ENCODE measurements at regions not wholly inside any gene's neighbourhood (a gene's known extent, or its start where the extent isn't known, plus 50 kb on each side); places are given as distances from the start of the nearest gene placed in this dataset.
A peak's percentile ranks its signal among the peaks of the same experiment; 100 is the strongest.

- Histone ChIP-seq H3K27me3 (replicated peaks; ENCODE audit: insufficient read depth, low read depth, low read length, poor library complexity) (peaks cover 38% of the 10 kb centered on the region), H3K4me1 (ENCODE audit: insufficient read depth, low read length, poor library complexity, severe bottlenecking) (no peaks in the 10 kb centered on the region), H3K9me3 (ENCODE audit: low read depth, low read length, poor library complexity, severe bottlenecking) (no peaks in the 10 kb centered on the region), H3K4me3 (ENCODE audit: low read depth, low read length, poor library complexity, severe bottlenecking) (no peak overlapping the region), H3K27ac (ENCODE audit: low read depth, low read length, poor library complexity, severe bottlenecking) (no peak overlapping the region), H3K36me3 (ENCODE audit: insufficient read depth, low read length, poor library complexity, severe bottlenecking) (no peaks in the 10 kb centered on the region)
- ChIA-PET CTCF (no interaction called here), POLR2A (ENCODE audit: low non-redundant PET) (no interaction called here)
- no peak for TF ChIP-seq CTCF (conservative IDR thresholded peaks at IDR 0.05; ENCODE audit: low read depth, low read length)
- TF ChIP-seq EZH2 (IDR thresholded peaks at IDR 0.05; ENCODE audit: borderline replicate concordance, low read depth, low read length, poor library complexity, severe bottlenecking) = no peak
- DNase-seq (ENCODE audit: low spot score) = no peak
- no TSS peak for BruUV-seq (replicated peaks)
- intact Hi-C loops (cut with micrococcal nuclease; ENCODE audit: unreplicated experiment) = no loop called here
Measured at GRCh38 chr12:113726254-113726819, 239.8 kb downstream of the RBM19 start.

DNA sequence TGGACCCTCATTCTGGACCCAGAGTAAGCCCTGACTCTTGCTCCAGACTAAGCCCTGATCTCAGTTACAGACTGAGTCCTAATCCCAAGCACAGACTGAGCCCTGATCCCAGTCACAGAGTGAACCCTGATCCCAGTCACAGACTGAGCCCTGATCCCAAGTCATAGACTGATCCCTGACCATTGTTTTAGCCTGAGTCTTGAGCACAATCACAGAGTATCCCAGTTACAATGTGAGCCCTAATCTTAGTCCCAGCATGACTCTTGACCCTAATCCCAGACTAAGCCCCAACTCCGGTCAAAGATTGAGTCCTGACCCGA lies 240.6 kb downstream of the RBM19 start:
- BruUV-seq (replicated peaks) = no TSS peak
- Histone ChIP-seq H3K4me1 (ENCODE audit: insufficient read depth, low read length, poor library complexity, severe bottlenecking) (no peaks in the 10 kb centered on the region), H3K4me3 (ENCODE audit: low read depth, low read length, poor library complexity, severe bottlenecking) (no peak overlapping the region), H3K27ac (ENCODE audit: low read depth, low read length, poor library complexity, severe bottlenecking) (no peak overlapping the region), H3K36me3 (ENCODE audit: insufficient read depth, low read length, poor library complexity, severe bottlenecking) (no peaks in the 10 kb centered on the region), H3K9me3 (ENCODE audit: low read depth, low read length, poor library complexity, severe bottlenecking) (no peaks in the 10 kb centered on the region), H3K27me3 (replicated peaks; ENCODE audit: insufficient read depth, low read depth, low read length, poor library complexity) (peaks cover 38% of the 10 kb centered on the region)
- DNase-seq (ENCODE audit: low spot score) = no peak
- intact Hi-C loops (cut with micrococcal nuclease; ENCODE audit: unreplicated experiment) = no loop called here
- no peak for TF ChIP-seq EZH2 (IDR thresholded peaks at IDR 0.05; ENCODE audit: borderline replicate concordance, low read depth, low read length, poor library complexity, severe bottlenecking)
- no peak for TF ChIP-seq CTCF (conservative IDR thresholded peaks at IDR 0.05; ENCODE audit: low read depth, low read length)
- ChIA-PET POLR2A (ENCODE audit: low non-redundant PET) (no interaction called here), CTCF (no interaction called here)

- BruUV-seq (replicated peaks) = no TSS peak
- H3K27me3 ChIP-seq (replicated peaks; ENCODE audit: insufficient read depth, low read depth, low read length, poor library complexity) = peaks cover 35% of the 10 kb centered on the region
- no peaks in the 10 kb centered on the region for H3K9me3 ChIP-seq (ENCODE audit: low read depth, low read length, poor library complexity, severe bottlenecking)
- no peaks in the 10 kb centered on the region for H3K36me3 ChIP-seq (ENCODE audit: insufficient read depth, low read length, poor library complexity, severe bottlenecking)
- TF ChIP-seq CTCF (conservative IDR thresholded peaks at IDR 0.05; ENCODE audit: low read depth, low read length) (no peak), EZH2 (IDR thresholded peaks at IDR 0.05; ENCODE audit: borderline replicate concordance, low read depth, low read length, poor library complexity, severe bottlenecking) (no peak)
- peak overlapping the region; percentile 26 for H3K4me3 ChIP-seq (ENCODE audit: low read depth, low read length, poor library complexity, severe bottlenecking)
- CTCF ChIA-PET = no interaction called here
- H3K27ac ChIP-seq (ENCODE audit: low read depth, low read length, poor library complexity, severe bottlenecking) = no peak overlapping the region
- POLR2A ChIA-PET (ENCODE audit: low non-redundant PET) = no interaction called here
- DNase-seq (ENCODE audit: low spot score) = peak; percentile 8
- intact Hi-C loops (cut with micrococcal nuclease; ENCODE audit: unreplicated experiment) = no loop called here
- no peaks in the 10 kb centered on the region for H3K4me1 ChIP-seq (ENCODE audit: insufficient read depth, low read length, poor library complexity, severe bottlenecking)
Measured at GRCh38 chr12:113724794-113725556, 241.2 kb downstream of the RBM19 start.

Measured in A673 (cell line).